KMS-11 (cell line): ENCODE measurements at regions not wholly inside any gene's neighbourhood (a gene's known extent, or its start where the extent isn't known, plus 50 kb on each side); places are given as distances from the start of the nearest gene placed in this dataset.
"Not testable (repeated sequence)": the region's sequence is repeated elsewhere in the genome, so short reads cannot be mapped to it uniquely, and the experiment has no call there.

Experiments used
- H2AFZ ChIP-seq: fragments of 200-600 bp; sonication (generic); 2 replicates; pipeline ENCODE4 v1.6.1; 2016; ENCODE audit warnings: antibody characterized with exemption, mixed run types, low read depth
- H3K27ac ChIP-seq: fragments of 200-600 bp; sonication (generic); 2 replicates; pipeline ENCODE4 v1.6.1; 2016; ENCODE audit warnings: mild to moderate bottlenecking, mixed run types
- H3K27me3 ChIP-seq: fragments of 200-600 bp; sonication (generic); 2 replicates; pipeline ENCODE4 v1.6.1; 2017; ENCODE audit warnings: mild to moderate bottlenecking, low read depth, mixed run types, moderate library complexity; ENCODE audit not compliant: insufficient read depth
- H3K36me3 ChIP-seq: fragments of 200-600 bp; sonication (generic); 2 replicates; pipeline ENCODE4 v1.6.1; 2017; ENCODE audit warnings: mild to moderate bottlenecking, mixed run types; ENCODE audit not compliant: insufficient read depth
- H3K4me1 ChIP-seq: fragments of 200-600 bp; sonication (generic); 2 replicates; pipeline ENCODE4 v1.6.1; 2016; ENCODE audit warnings: mild to moderate bottlenecking, low read depth, mixed run types; ENCODE audit not compliant: poor library complexity, severe bottlenecking
- H3K4me2 ChIP-seq: fragments of 200-600 bp; sonication (generic); 2 replicates; pipeline ENCODE4 v1.7.0; 2016; ENCODE audit warnings: mild to moderate bottlenecking, mixed run types
- H3K4me3 ChIP-seq: fragments of 200-600 bp; sonication (generic); IDR thresholded peaks from 2 replicates; pipeline ENCODE4 v1.6.1; 2017; ENCODE audit warnings: low read depth, low read length, mixed read lengths; ENCODE audit not compliant: insufficient read depth
- H3K79me2 ChIP-seq: fragments of 200-600 bp; sonication (generic); 2 replicates; pipeline ENCODE4 v1.6.1; 2016; ENCODE audit warnings: low read depth, mixed run types; ENCODE audit not compliant: insufficient read depth
- H3K9ac ChIP-seq: fragments of 200-600 bp; sonication (generic); 2 replicates; pipeline ENCODE4 v1.6.1; 2016; ENCODE audit warnings: mild to moderate bottlenecking, mixed run types
- H4K20me1 ChIP-seq: fragments of 200-600 bp; sonication (generic); 2 replicates; pipeline ENCODE4 v1.6.1; 2016; ENCODE audit warnings: mild to moderate bottlenecking, mixed run types; ENCODE audit not compliant: insufficient read depth
- CTCF ChIP-seq: fragments of 200-600 bp; sonication (generic); conservative IDR thresholded peaks from 2 replicates; pipeline ENCODE4 v1.6.1; 2017; ENCODE audit warnings: low read depth, mild to moderate bottlenecking, antibody characterized with exemption, low read length, moderate library complexity, mixed read lengths

- no peaks in the 10 kb centered on the region for H3K79me2 ChIP-seq
- H3K4me3 ChIP-seq = no peak overlapping the region
- no peaks in the 10 kb centered on the region for H4K20me1 ChIP-seq
- H2AFZ ChIP-seq = no peak overlapping the region
- no peaks in the 10 kb centered on the region for H3K36me3 ChIP-seq
- no peak overlapping the region for H3K27ac ChIP-seq
- H3K4me1 ChIP-seq = no peaks in the 10 kb centered on the region
- no peaks in the 10 kb centered on the region for H3K27me3 ChIP-seq
- TF ChIP-seq CTCF = no peak
- no peak overlapping the region for H3K4me2 ChIP-seq
- no peak overlapping the region for H3K9ac ChIP-seq
Measured at GRCh38 chr10:4150676-4151075, 365.7 kb upstream of the KLF6 start.

- H3K9ac ChIP-seq, H3K4me3 ChIP-seq, H3K79me2 ChIP-seq, H4K20me1 ChIP-seq, H2AFZ ChIP-seq, H3K27me3 ChIP-seq, H3K27ac ChIP-seq, H3K4me2 ChIP-seq, H3K36me3 ChIP-seq, H3K4me1 ChIP-seq: not testable (repeated sequence)
Measured at GRCh38 chr10:4149460-4149859, 364.5 kb upstream of the KLF6 start.

- H3K27ac ChIP-seq = no peak overlapping the region
- no peak overlapping the region for H3K9ac ChIP-seq
- no peaks in the 10 kb centered on the region for H3K79me2 ChIP-seq
- H2AFZ ChIP-seq = no peak overlapping the region
- no peaks in the 10 kb centered on the region for H3K36me3 ChIP-seq
- no peak overlapping the region for H3K4me2 ChIP-seq
- no peak overlapping the region for H3K4me3 ChIP-seq
- no peaks in the 10 kb centered on the region for H3K4me1 ChIP-seq
- H4K20me1 ChIP-seq = no peaks in the 10 kb centered on the region
- no peak for TF ChIP-seq CTCF
- no peaks in the 10 kb centered on the region for H3K27me3 ChIP-seq
Measured at GRCh38 chr10:4147245-4147644, 362.2 kb upstream of the KLF6 start.

- no peaks in the 10 kb centered on the region for H3K27me3 ChIP-seq
- no peaks in the 10 kb centered on the region for H3K36me3 ChIP-seq
- H2AFZ ChIP-seq = no peak overlapping the region
- no peaks in the 10 kb centered on the region for H3K79me2 ChIP-seq
- H3K9ac ChIP-seq = no peak overlapping the region
- no peaks in the 10 kb centered on the region for H3K4me1 ChIP-seq
- H3K4me3 ChIP-seq = no peak overlapping the region
- no peak overlapping the region for H3K4me2 ChIP-seq
- no peak overlapping the region for H3K27ac ChIP-seq
- no peaks in the 10 kb centered on the region for H4K20me1 ChIP-seq
- no peak for TF ChIP-seq CTCF
Measured at GRCh38 chr10:4144817-4145216, 359.8 kb upstream of the KLF6 start.

GRCh38 chr10:4141471-4141870 lies 356.5 kb upstream of the KLF6 start:
- no peak for TF ChIP-seq CTCF
- peaks cover 9% of the 10 kb centered on the region for H3K4me1 ChIP-seq
- no peaks in the 10 kb centered on the region for H3K36me3 ChIP-seq
- H3K9ac ChIP-seq = no peak overlapping the region
- H2AFZ ChIP-seq = no peak overlapping the region
- H3K27me3 ChIP-seq = no peaks in the 10 kb centered on the region
- H3K4me2 ChIP-seq = no peak overlapping the region
- H3K4me3 ChIP-seq = no peak overlapping the region
- H4K20me1 ChIP-seq = no peaks in the 10 kb centered on the region
- no peaks in the 10 kb centered on the region for H3K79me2 ChIP-seq
- H3K27ac ChIP-seq = no peak overlapping the region
